Ovary (tissue), 3 donors: ENCODE measurements at regions not wholly inside any gene's neighbourhood (a gene's known extent, or its start where the extent isn't known, plus 50 kb on each side); places are given as distances from the start of the nearest gene placed in this dataset.

Experiments used
- POLR2A ChIP-seq: fragments of 450-650 bp; IDR thresholded peaks from one replicate; pipeline ENCODE4 v1.6.1; 2017; ENCODE audit warnings: antibody characterized with exemption, mild to moderate bottlenecking, moderate library complexity
- TF ChIP-seq, protein P1 (sequence below), 3 donors: fragments of 450-650 bp in 2 of 3; fragments of 200-600 bp in 1 of 3; IDR thresholded peaks; one replicate each; pipeline versions ENCODE4 v1.5.1 to v1.8.0; 2016 to 2022; ENCODE audit warnings: antibody characterized with exemption in 3 of 3, mild to moderate bottlenecking in 1 of 3
- donor health status: DM: no; HTN: no; CAD: no.

DNA sequence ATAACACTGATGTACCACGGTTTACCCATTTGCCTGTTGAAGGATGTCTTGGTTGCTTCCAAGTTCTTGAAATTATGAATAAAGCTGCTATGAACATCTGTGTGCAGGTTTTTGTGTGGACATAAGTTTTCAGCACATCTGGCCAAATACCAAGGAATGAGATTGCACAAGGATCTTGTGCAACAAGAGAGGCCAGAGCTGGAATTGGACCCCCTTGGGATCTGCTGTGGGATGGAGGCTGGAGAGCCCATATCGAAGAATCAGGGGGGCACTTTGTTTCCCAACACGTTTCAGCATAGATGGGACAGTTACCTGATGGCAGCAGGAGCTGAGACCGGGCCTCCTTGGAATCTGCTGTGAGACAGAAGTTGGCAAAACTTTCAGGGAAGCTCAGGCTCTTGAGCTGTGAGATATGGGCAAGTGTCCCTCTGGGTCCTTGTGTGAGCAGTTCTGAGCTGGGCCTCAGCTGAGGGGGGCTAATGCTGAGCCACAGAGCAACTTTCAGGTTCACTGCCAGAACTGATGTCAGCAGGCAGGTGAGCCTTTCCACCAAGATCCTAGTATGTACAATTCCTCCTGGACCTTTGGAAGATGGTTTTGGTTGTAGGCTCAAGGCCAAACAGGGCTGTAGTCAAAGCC lies 115.2 kb upstream of the RAB18 start:
- TF ChIP-seq POLR2A, result no peak
- TF ChIP-seq, protein P1, sequence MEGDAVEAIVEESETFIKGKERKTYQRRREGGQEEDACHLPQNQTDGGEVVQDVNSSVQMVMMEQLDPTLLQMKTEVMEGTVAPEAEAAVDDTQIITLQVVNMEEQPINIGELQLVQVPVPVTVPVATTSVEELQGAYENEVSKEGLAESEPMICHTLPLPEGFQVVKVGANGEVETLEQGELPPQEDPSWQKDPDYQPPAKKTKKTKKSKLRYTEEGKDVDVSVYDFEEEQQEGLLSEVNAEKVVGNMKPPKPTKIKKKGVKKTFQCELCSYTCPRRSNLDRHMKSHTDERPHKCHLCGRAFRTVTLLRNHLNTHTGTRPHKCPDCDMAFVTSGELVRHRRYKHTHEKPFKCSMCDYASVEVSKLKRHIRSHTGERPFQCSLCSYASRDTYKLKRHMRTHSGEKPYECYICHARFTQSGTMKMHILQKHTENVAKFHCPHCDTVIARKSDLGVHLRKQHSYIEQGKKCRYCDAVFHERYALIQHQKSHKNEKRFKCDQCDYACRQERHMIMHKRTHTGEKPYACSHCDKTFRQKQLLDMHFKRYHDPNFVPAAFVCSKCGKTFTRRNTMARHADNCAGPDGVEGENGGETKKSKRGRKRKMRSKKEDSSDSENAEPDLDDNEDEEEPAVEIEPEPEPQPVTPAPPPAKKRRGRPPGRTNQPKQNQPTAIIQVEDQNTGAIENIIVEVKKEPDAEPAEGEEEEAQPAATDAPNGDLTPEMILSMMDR (IDR thresholded peaks at IDR 0.05), result no peak
